ENCODE measurements at regions not wholly inside any gene's neighbourhood (a gene's known extent, or its start where the extent isn't known, plus 50 kb on each side); places are given as distances from the start of the nearest gene placed in this dataset.

GRCh38 chr18:46268671-46269070, 164.5 kb downstream of the HAUS1 start:
- TF ChIP-seq ZFX (IDR thresholded peaks at IDR 0.05) (no peak), CTCF (conservative IDR thresholded peaks at IDR 0.05) (no peak)
- no peak overlapping the region for H3K27ac ChIP-seq

DNA sequence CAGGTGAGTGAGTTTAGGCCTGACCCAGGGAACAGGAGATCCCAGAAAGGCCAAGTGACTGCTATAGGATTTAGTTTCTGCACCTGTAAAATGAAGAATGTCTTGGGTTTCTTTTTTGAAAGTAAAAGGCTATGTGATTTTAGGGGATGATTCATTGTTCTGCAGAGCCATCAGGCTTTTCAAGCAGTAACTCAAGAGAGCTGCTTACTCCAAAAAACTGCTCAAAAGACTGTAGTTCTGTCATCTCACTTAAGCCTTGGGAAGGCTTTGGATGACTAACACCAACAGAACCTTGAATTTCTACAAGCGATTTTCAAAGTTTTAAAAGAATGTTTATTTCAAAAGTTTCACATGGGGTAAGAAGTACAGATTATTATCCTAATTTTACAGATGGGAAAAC, 165.1 kb downstream of the HAUS1 start:
- H3K27ac ChIP-seq: no peak overlapping the region
- no peak for TF ChIP-seq ZFX (IDR thresholded peaks at IDR 0.05)
- TF ChIP-seq CTCF (conservative IDR thresholded peaks at IDR 0.05): no peak

GRCh38 chr18:46271488-46271887, 167.3 kb downstream of the HAUS1 start:
- no peak overlapping the region for H3K27ac ChIP-seq
- TF ChIP-seq ZFX (IDR thresholded peaks at IDR 0.05): no peak
- TF ChIP-seq CTCF (conservative IDR thresholded peaks at IDR 0.05): no peak

GRCh38 chr18:46273861-46274260, 169.7 kb downstream of the HAUS1 start:
- no peak overlapping the region for H3K27ac ChIP-seq
- TF ChIP-seq CTCF (conservative IDR thresholded peaks at IDR 0.05) (no peak), ZFX (IDR thresholded peaks at IDR 0.05) (no peak)

GRCh38 chr18:46274266-46274665, 170.1 kb downstream of the HAUS1 start:
- no peak overlapping the region for H3K27ac ChIP-seq
- TF ChIP-seq ZFX (IDR thresholded peaks at IDR 0.05) (no peak), CTCF (conservative IDR thresholded peaks at IDR 0.05) (no peak)

GRCh38 chr18:46275370-46275769, 171.2 kb downstream of the HAUS1 start:
- H3K27ac ChIP-seq: no peak overlapping the region
- TF ChIP-seq CTCF (conservative IDR thresholded peaks at IDR 0.05): no peak
- no peak for TF ChIP-seq ZFX (IDR thresholded peaks at IDR 0.05)

GRCh38 chr18:46276748-46277147, 172.6 kb downstream of the HAUS1 start:
- H3K27ac ChIP-seq: no peak overlapping the region
- TF ChIP-seq CTCF (conservative IDR thresholded peaks at IDR 0.05) (no peak), ZFX (IDR thresholded peaks at IDR 0.05) (no peak)

All from C4-2B (cell line).